ENCODE measurements at regions not wholly inside any gene's neighbourhood (a gene's known extent, or its start where the extent isn't known, plus 50 kb on each side); places are given as distances from the start of the nearest gene placed in this dataset.

DNA sequence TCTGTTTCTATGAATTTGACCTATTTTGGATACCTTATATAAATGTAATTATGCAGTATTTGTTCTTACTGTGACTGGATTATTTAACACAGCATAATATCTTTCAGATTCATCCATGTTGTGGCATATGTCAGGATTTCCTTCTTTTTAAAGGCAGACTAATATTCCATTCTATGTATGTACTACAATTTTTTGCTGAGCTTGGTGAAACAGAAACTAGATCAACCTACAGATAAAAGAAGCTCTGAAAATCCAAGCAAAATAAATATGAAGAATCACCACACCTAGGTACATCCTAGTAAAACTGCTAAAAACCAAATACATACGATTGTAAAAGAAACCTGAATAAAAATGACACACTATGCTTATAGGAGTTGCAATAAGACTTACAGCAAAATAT, 300.5 kb downstream of the HTR7 start:
- TF ChIP-seq, protein P1, sequence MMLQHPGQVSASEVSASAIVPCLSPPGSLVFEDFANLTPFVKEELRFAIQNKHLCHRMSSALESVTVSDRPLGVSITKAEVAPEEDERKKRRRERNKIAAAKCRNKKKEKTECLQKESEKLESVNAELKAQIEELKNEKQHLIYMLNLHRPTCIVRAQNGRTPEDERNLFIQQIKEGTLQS (CRISPR knock-in tag; IDR thresholded peaks at IDR 0.05): no peak
- TF ChIP-seq, protein P2, sequence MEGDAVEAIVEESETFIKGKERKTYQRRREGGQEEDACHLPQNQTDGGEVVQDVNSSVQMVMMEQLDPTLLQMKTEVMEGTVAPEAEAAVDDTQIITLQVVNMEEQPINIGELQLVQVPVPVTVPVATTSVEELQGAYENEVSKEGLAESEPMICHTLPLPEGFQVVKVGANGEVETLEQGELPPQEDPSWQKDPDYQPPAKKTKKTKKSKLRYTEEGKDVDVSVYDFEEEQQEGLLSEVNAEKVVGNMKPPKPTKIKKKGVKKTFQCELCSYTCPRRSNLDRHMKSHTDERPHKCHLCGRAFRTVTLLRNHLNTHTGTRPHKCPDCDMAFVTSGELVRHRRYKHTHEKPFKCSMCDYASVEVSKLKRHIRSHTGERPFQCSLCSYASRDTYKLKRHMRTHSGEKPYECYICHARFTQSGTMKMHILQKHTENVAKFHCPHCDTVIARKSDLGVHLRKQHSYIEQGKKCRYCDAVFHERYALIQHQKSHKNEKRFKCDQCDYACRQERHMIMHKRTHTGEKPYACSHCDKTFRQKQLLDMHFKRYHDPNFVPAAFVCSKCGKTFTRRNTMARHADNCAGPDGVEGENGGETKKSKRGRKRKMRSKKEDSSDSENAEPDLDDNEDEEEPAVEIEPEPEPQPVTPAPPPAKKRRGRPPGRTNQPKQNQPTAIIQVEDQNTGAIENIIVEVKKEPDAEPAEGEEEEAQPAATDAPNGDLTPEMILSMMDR (CRISPR knock-in tag; IDR thresholded peaks at IDR 0.05): no peak
- no peak for TF ChIP-seq SRF (IDR thresholded peaks at IDR 0.05; ENCODE audit: low read depth, low read length)
- TF ChIP-seq ZNF362 (CRISPR knock-in tag; IDR thresholded peaks at IDR 0.05; ENCODE audit: borderline replicate concordance): no peak
- TF ChIP-seq POLR2A (IDR thresholded peaks at IDR 0.05; ENCODE audit: insufficient read depth in 1 of 2, low read depth in 2 of 2, low read length in 2 of 2): no peak
- TF ChIP-seq AKNA (CRISPR knock-in tag; IDR thresholded peaks at IDR 0.05; ENCODE audit: borderline replicate concordance): no peak
- no peak for TF ChIP-seq ZNF644 (CRISPR knock-in tag; IDR thresholded peaks at IDR 0.05; ENCODE audit: low read depth)
- TF ChIP-seq SP1 (IDR thresholded peaks at IDR 0.05): no peak
- TF ChIP-seq SP1 (CRISPR knock-in tag; IDR thresholded peaks at IDR 0.05): no peak
- no peak for TF ChIP-seq HDAC6 (IDR thresholded peaks at IDR 0.05; ENCODE audit: low read depth, low read length)
- TF ChIP-seq NFKB2 (CRISPR knock-in tag; IDR thresholded peaks at IDR 0.05; ENCODE audit: borderline replicate concordance): no peak
- no peak for TF ChIP-seq SMC3 (IDR thresholded peaks at IDR 0.05; ENCODE audit: low read length)
- no peak for TF ChIP-seq POLR2AphosphoS5 (IDR thresholded peaks at IDR 0.05; ENCODE audit: low read depth, low read length)
- TF ChIP-seq FOSL1 (CRISPR knock-in tag; IDR thresholded peaks at IDR 0.05; ENCODE audit: borderline replicate concordance): no peak
- TF ChIP-seq ZZZ3 (CRISPR knock-in tag; IDR thresholded peaks at IDR 0.05; ENCODE audit: borderline replicate concordance): no peak

Measured in HepG2 (cell line).